ENCODE measurements at regions not wholly inside any gene's neighbourhood (a gene's known extent, or its start where the extent isn't known, plus 50 kb on each side); places are given as distances from the start of the nearest gene placed in this dataset.

GRCh38 chr11:70688142-70688541 is 289.8 kb downstream of the CTTN start:
- DNase-seq = no peak

- no peak for DNase-seq
These were observed 291.4 kb downstream of the CTTN start for GRCh38 chr11:70689764-70690163.

- no peak for DNase-seq
These were observed 293.8 kb downstream of the CTTN start for GRCh38 chr11:70692131-70692530.

- no peak for DNase-seq
These were observed 296.0 kb downstream of the CTTN start for GRCh38 chr11:70694371-70694770.

GRCh38 chr11:70695086-70695960 is 297.0 kb downstream of the CTTN start:
- no peak for DNase-seq

- no peak for DNase-seq
These were observed 297.7 kb downstream of the CTTN start for GRCh38 chr11:70696076-70696475.

GRCh38 chr11:70696564-70696963 is 298.2 kb downstream of the CTTN start:
- no peak for DNase-seq

- DNase-seq = no peak
These were observed 299.4 kb downstream of the CTTN start for GRCh38 chr11:70697701-70698100.

- DNase-seq = no peak
These were observed 300.5 kb downstream of the CTTN start for GRCh38 chr11:70698871-70699270.

GRCh38 chr11:70699294-70700221 is 301.2 kb downstream of the CTTN start:
- DNase-seq = no peak

- DNase-seq = no peak
These were observed 302.1 kb downstream of the CTTN start for GRCh38 chr11:70700453-70700852.

- DNase-seq = no peak
These were observed 302.5 kb downstream of the CTTN start for GRCh38 chr11:70700871-70701270.

GRCh38 chr11:70702040-70702648 is 303.8 kb downstream of the CTTN start:
- no peak for DNase-seq

- DNase-seq = no peak
These were observed 305.1 kb downstream of the CTTN start for GRCh38 chr11:70703141-70704064.

GRCh38 chr11:70705097-70705496 is 306.8 kb downstream of the CTTN start:
- DNase-seq = no peak

GRCh38 chr11:70705930-70706329 is 307.6 kb downstream of the CTTN start:
- DNase-seq = no peak

- no peak for DNase-seq
These were observed 309.5 kb downstream of the CTTN start for GRCh38 chr11:70707821-70708220.

- no peak for DNase-seq
These were observed 311.3 kb downstream of the CTTN start for GRCh38 chr11:70709596-70709995.

GRCh38 chr11:70710192-70710591 is 311.9 kb downstream of the CTTN start:
- DNase-seq = no peak

GRCh38 chr11:70710601-70711000 is 312.3 kb downstream of the CTTN start:
- no peak for DNase-seq

GRCh38 chr11:70711095-70711910 is 313.0 kb downstream of the CTTN start:
- DNase-seq = no peak

GRCh38 chr11:70711911-70712185 is 313.5 kb downstream of the CTTN start:
- no peak for DNase-seq
